ENCODE measurements at regions not wholly inside any gene's neighbourhood (a gene's known extent, or its start where the extent isn't known, plus 50 kb on each side); places are given as distances from the start of the nearest gene placed in this dataset.

- H3K9me3 ChIP-seq, result no peaks in the 10 kb centered on the region
- ATAC-seq (peak in 4 of 8 donors; percentile 41 to 79 (median 55)), DNase-seq (no peak)
- H3K27me3 ChIP-seq, result no peaks in the 10 kb centered on the region
- intact Hi-C loops (cut with DNase I), result no loop called here
- WGBS, 2 donors, result 73 to 76% methylated on average over 2 of the region's 2 CpGs
- H3K4me3 ChIP-seq, result no peak overlapping the region
- no peak for TF ChIP-seq CTCF (IDR thresholded peaks at IDR 0.05)
- no peaks in the 10 kb centered on the region for H3K36me3 ChIP-seq
- H3K27ac ChIP-seq, result no peak overlapping the region
- H3K4me1 ChIP-seq, result peaks cover 0 to 6% (median 0%) of the 10 kb centered on the region in 9 donors
Observed at GRCh38 chr18:54052732-54053429, 171.6 kb downstream of the MBD2 start.

GRCh38 chr18:54052259-54052658, 172.2 kb downstream of the MBD2 start:
- H3K4me3 ChIP-seq, result no peak overlapping the region
- intact Hi-C loops (cut with DNase I), result no loop called here
- no peaks in the 10 kb centered on the region for H3K36me3 ChIP-seq
- no peak overlapping the region for H3K27ac ChIP-seq
- H3K4me1 ChIP-seq, result peaks cover 0 to 12% (median 0%) of the 10 kb centered on the region in 9 donors
- no peaks in the 10 kb centered on the region for H3K9me3 ChIP-seq
- H3K27me3 ChIP-seq, result no peaks in the 10 kb centered on the region
- ATAC-seq (no peak), DNase-seq (no peak)
- no peak for TF ChIP-seq CTCF (IDR thresholded peaks at IDR 0.05)

GRCh38 chr18:54043484-54044251, 180.8 kb downstream of the MBD2 start:
- intact Hi-C loops (cut with DNase I), result loop anchor here in 1 of 10 donors (5.0 kb wide), 1 partner anchor 346 kb away; no protein-coding TSS in a partner anchor
- TF ChIP-seq CTCF (IDR thresholded peaks at IDR 0.05), result peak in 7 of 9 donors; percentile 8 to 33 (median 20)
- ATAC-seq (no peak), DNase-seq (no peak)
- Histone ChIP-seq H3K27ac (no peak overlapping the region), H3K36me3 (no peaks in the 10 kb centered on the region), H3K9me3 (no peaks in the 10 kb centered on the region), H3K4me3 (no peak overlapping the region), H3K27me3 (no peaks in the 10 kb centered on the region), H3K4me1 (peaks cover 0 to 9% (median 0%) of the 10 kb centered on the region in 9 donors)
- WGBS, 2 donors, result 69 to 73% methylated on average over 2 of the region's 2 CpGs

GRCh38 chr18:54035927-54036326, 188.5 kb downstream of the MBD2 start:
- TF ChIP-seq CTCF (IDR thresholded peaks at IDR 0.05), result no peak
- H3K36me3 ChIP-seq, result no peaks in the 10 kb centered on the region
- no peaks in the 10 kb centered on the region for H3K27me3 ChIP-seq
- intact Hi-C loops (cut with DNase I), result no loop called here
- H3K27ac ChIP-seq, result no peak overlapping the region
- H3K4me3 ChIP-seq, result no peak overlapping the region
- H3K9me3 ChIP-seq, result no peaks in the 10 kb centered on the region
- H3K4me1 ChIP-seq, result peaks cover 0 to 11% (median 0%) of the 10 kb centered on the region in 9 donors
- no peak for ATAC-seq
- DNase-seq, result no peak
